ENCODE measurements at regions not wholly inside any gene's neighbourhood (a gene's known extent, or its start where the extent isn't known, plus 50 kb on each side); places are given as distances from the start of the nearest gene placed in this dataset.
"Not testable (repeated sequence)": the region's sequence is repeated elsewhere in the genome, so short reads cannot be mapped to it uniquely, and the experiment has no call there.

DNA sequence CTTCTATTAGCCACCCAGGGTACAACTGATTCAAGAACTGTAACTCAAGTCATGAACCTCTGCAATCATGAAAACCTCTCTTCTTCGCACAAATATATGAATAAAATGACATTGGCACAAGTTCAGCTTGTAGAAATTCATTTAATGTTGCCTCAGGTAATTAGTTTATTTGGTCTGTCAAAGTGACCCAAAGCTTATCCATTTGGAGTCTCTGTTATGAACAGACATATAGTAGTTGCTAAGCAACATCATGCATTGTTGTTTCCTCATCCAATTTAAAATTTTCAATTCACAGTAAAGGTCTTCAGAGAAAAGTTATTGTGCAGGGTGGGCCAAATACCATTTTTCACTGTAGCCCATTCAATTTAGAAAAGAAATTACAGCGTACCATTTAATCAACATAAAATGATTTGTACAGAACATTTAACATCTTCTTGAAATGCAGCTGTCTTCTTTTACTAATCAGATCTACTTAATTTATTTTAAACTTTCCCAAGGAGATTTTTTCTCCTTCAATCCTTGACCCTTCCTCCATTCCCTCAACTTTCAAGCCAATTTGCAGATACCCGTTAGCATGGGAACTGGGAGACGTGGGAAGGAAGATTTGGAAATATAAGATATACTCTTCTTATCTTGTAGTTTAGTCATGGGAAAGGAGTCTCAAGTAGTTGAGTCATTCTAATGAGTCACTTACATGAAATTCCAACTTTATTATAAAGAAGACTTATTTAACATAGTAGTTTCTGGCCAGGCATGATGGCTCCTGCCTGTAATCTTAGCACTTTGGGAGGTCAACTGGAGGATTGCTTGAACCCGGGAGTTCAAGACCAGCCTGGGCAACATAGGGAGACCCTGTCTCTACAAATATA lies 231.3 kb downstream of the ATPSCKMT start:
- peaks cover 10% of the 10 kb centered on the region; the same call in 1 of the 2 replicates for H3K9me3 ChIP-seq (ENCODE audit: control insufficient read depth, insufficient read depth, low read depth, low read length)
- H3K27me3 ChIP-seq (ENCODE audit: control insufficient read depth, insufficient read depth, low read length), result no peaks in the 10 kb centered on the region
- no peak overlapping the region for H3K4me3 ChIP-seq (ENCODE audit: low read depth, low read length)
- H3K4me1 ChIP-seq (ENCODE audit: control insufficient read depth, insufficient read depth, low read length), result peaks cover 6% of the 10 kb centered on the region
- H3K36me3 ChIP-seq (ENCODE audit: control insufficient read depth, insufficient read depth, low read length), result no peaks in the 10 kb centered on the region
- H3K27ac ChIP-seq (ENCODE audit: low read depth, low read length), result no peak overlapping the region
- no peak overlapping the region for H3K9ac ChIP-seq (ENCODE audit: low read length)

- peaks cover 6% of the 10 kb centered on the region for H3K4me1 ChIP-seq (ENCODE audit: control insufficient read depth, insufficient read depth, low read length)
- peaks cover 8% of the 10 kb centered on the region; the same call in 1 of the 2 replicates for H3K9me3 ChIP-seq (ENCODE audit: control insufficient read depth, insufficient read depth, low read depth, low read length)
- no peak overlapping the region for H3K27ac ChIP-seq (ENCODE audit: low read depth, low read length)
- H3K27me3 ChIP-seq (ENCODE audit: control insufficient read depth, insufficient read depth, low read length), result no peaks in the 10 kb centered on the region
- H3K4me3 ChIP-seq (ENCODE audit: low read depth, low read length), result no peak overlapping the region
- no peaks in the 10 kb centered on the region for H3K36me3 ChIP-seq (ENCODE audit: control insufficient read depth, insufficient read depth, low read length)
- H3K9ac ChIP-seq (ENCODE audit: low read length), result no peak overlapping the region
Observed at GRCh38 chr5:10017786-10018185, 231.9 kb downstream of the ATPSCKMT start.

GRCh38 chr5:10016559-10016958 lies 233.1 kb downstream of the ATPSCKMT start:
- H3K4me3 ChIP-seq (ENCODE audit: low read depth, low read length); H3K9me3 ChIP-seq (ENCODE audit: control insufficient read depth, insufficient read depth, low read depth, low read length); H3K9ac ChIP-seq (ENCODE audit: low read length); H3K27ac ChIP-seq (ENCODE audit: low read depth, low read length); H3K27me3 ChIP-seq (ENCODE audit: control insufficient read depth, insufficient read depth, low read length); H3K4me1 ChIP-seq (ENCODE audit: control insufficient read depth, insufficient read depth, low read length); H3K36me3 ChIP-seq (ENCODE audit: control insufficient read depth, insufficient read depth, low read length): not testable (repeated sequence)

GRCh38 chr5:10015681-10016080 lies 234.0 kb downstream of the ATPSCKMT start:
- H3K27me3 ChIP-seq (ENCODE audit: control insufficient read depth, insufficient read depth, low read length); H3K4me1 ChIP-seq (ENCODE audit: control insufficient read depth, insufficient read depth, low read length); H3K9me3 ChIP-seq (ENCODE audit: control insufficient read depth, insufficient read depth, low read depth, low read length); H3K36me3 ChIP-seq (ENCODE audit: control insufficient read depth, insufficient read depth, low read length); H3K27ac ChIP-seq (ENCODE audit: low read depth, low read length); H3K9ac ChIP-seq (ENCODE audit: low read length); H3K4me3 ChIP-seq (ENCODE audit: low read depth, low read length): not testable (repeated sequence)

DNA sequence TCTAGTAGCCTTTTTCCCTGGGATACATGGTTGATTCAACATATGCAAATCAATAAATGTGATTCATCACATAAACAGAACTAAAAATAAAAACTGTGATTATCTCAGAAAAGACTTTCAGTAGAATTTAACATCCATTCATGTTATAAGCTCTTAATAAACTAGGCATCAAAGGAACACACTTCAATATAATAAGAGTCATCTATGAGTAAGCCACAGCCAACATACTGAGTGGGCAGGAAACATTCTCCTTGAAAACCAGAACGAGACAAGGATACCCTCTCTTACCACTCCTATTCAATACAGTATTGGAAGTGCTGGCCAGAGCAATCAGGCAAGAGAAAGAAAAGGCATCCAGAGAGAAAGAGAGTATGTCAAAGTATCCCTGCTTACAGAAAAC lies 239.9 kb downstream of the ATPSCKMT start:
- no peaks in the 10 kb centered on the region for H3K4me1 ChIP-seq (ENCODE audit: control insufficient read depth, insufficient read depth, low read length)

DNA sequence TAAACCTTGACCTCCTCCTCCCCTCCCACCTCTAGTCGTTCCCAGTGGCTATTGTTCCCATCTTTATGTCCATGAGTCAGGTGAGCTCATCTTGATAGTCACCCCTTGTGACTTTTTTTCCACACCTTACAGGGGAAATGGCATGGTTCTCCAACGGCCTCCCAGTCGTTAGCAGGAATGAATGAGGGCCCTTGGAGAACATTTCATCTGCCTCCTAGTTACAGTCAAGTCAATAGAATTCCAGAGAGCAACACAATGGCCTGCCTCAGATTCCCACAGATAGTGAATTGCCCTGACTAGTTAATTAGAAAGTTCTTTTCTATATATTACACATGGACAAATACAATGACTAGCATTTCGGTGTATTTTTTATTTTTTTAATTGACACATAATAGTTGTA lies 262.6 kb downstream of the ATPSCKMT start:
- no peak overlapping the region for H3K9ac ChIP-seq (ENCODE audit: low read length)
- no peak overlapping the region for H3K4me3 ChIP-seq (ENCODE audit: low read depth, low read length)
- no peak overlapping the region for H3K27ac ChIP-seq (ENCODE audit: low read depth, low read length)
- peaks cover 6% of the 10 kb centered on the region; the same call in 1 of the 2 replicates for H3K4me1 ChIP-seq (ENCODE audit: control insufficient read depth, insufficient read depth, low read length)
- H3K27me3 ChIP-seq (ENCODE audit: control insufficient read depth, insufficient read depth, low read length), result no peaks in the 10 kb centered on the region
- H3K9me3 ChIP-seq (ENCODE audit: control insufficient read depth, insufficient read depth, low read depth, low read length), result peaks cover 26% of the 10 kb centered on the region
- H3K36me3 ChIP-seq (ENCODE audit: control insufficient read depth, insufficient read depth, low read length), result no peaks in the 10 kb centered on the region

More for the DNA sequence above, 239.9 kb downstream of the ATPSCKMT start:
- no peak overlapping the region for H3K27ac ChIP-seq (ENCODE audit: low read depth, low read length)
- H3K9me3 ChIP-seq (ENCODE audit: control insufficient read depth, insufficient read depth, low read depth, low read length), result no peaks in the 10 kb centered on the region
- no peaks in the 10 kb centered on the region for H3K27me3 ChIP-seq (ENCODE audit: control insufficient read depth, insufficient read depth, low read length)
- H3K36me3 ChIP-seq (ENCODE audit: control insufficient read depth, insufficient read depth, low read length), result no peaks in the 10 kb centered on the region
- H3K9ac ChIP-seq (ENCODE audit: low read length), result no peak overlapping the region
- no peak overlapping the region for H3K4me3 ChIP-seq (ENCODE audit: low read depth, low read length)

DNA sequence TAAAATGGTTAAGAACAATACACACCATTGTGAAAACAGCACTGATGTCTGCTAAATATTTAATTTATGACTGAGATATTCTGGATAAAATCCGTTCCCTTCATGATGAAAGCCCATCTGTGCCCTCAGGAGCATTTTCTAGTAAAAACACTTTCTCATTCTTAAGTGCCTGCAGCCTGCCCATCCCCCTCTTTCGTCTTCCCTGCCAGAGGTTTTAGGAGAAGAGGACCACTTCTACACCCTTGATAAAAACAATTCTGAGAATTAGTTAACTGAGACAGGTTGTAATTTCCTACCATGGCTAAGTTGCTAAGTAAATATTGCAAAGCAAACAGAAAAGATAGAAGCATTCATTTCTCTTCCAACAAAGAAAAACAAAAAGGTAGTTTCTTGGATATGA lies 272.6 kb downstream of the ATPSCKMT start:
- no peaks in the 10 kb centered on the region for H3K36me3 ChIP-seq (ENCODE audit: control insufficient read depth, insufficient read depth, low read length)
- no peaks in the 10 kb centered on the region for H3K9me3 ChIP-seq (ENCODE audit: control insufficient read depth, insufficient read depth, low read depth, low read length)
- H3K9ac ChIP-seq (ENCODE audit: low read length), result no peak overlapping the region
- no peak overlapping the region for H3K27ac ChIP-seq (ENCODE audit: low read depth, low read length)
- H3K4me1 ChIP-seq (ENCODE audit: control insufficient read depth, insufficient read depth, low read length), result peaks cover 9% of the 10 kb centered on the region; the same call in 1 of the 2 replicates
- no peaks in the 10 kb centered on the region for H3K27me3 ChIP-seq (ENCODE audit: control insufficient read depth, insufficient read depth, low read length)
- no peak overlapping the region for H3K4me3 ChIP-seq (ENCODE audit: low read depth, low read length)

DNA sequence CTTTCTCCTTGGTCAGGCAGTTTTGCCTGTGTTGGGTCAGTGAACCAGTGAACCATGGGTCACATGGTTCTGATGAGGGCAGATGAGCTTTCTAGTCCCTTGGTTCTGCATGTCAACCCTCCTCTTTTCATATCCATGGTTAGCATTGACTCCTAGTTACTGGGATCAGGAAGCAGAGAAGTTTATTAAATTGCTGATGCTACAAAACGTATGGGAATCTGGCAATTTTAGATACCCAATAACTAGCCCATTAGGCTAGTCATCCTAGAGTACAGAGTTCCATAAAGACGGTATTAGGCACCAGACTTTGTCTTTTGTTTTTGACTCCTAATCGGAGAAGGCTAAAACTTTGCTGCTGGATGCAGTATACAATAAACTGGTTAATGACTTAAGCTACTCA lies 273.1 kb downstream of the ATPSCKMT start:
- Histone ChIP-seq H3K27ac (ENCODE audit: low read depth, low read length) (no peak overlapping the region), H3K4me3 (ENCODE audit: low read depth, low read length) (no peak overlapping the region), H3K4me1 (ENCODE audit: control insufficient read depth, insufficient read depth, low read length) (peaks cover 9% of the 10 kb centered on the region; the same call in 1 of the 2 replicates), H3K36me3 (ENCODE audit: control insufficient read depth, insufficient read depth, low read length) (no peaks in the 10 kb centered on the region), H3K9ac (ENCODE audit: low read length) (no peak overlapping the region), H3K9me3 (ENCODE audit: control insufficient read depth, insufficient read depth, low read depth, low read length) (no peaks in the 10 kb centered on the region), H3K27me3 (ENCODE audit: control insufficient read depth, insufficient read depth, low read length) (no peaks in the 10 kb centered on the region)

DNA sequence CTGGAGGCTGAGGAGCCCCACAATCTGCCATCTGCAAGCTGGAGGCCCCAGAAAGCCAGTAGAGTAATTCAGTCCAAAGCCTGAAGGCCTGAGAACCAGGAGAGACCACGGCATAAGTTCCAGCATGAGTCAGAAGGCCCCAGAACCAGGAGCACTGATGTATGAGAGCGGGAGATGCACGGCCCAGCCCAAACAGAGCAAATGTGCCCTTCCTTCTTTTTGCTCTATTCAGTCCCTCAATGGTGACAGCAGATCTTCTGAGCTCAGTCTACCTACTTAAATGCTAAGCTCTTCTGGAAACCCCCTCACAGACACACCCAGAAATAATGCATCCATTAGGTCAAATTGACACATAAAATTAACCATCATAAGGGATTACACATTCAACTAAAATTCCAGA lies 277.6 kb downstream of the ATPSCKMT start:
- Histone ChIP-seq H3K9ac (ENCODE audit: low read length) (no peak overlapping the region), H3K27ac (ENCODE audit: low read depth, low read length) (no peak overlapping the region), H3K4me1 (ENCODE audit: control insufficient read depth, insufficient read depth, low read length) (peaks cover 7% of the 10 kb centered on the region; the same call in 1 of the 2 replicates), H3K27me3 (ENCODE audit: control insufficient read depth, insufficient read depth, low read length) (no peaks in the 10 kb centered on the region), H3K36me3 (ENCODE audit: control insufficient read depth, insufficient read depth, low read length) (no peaks in the 10 kb centered on the region), H3K9me3 (ENCODE audit: control insufficient read depth, insufficient read depth, low read depth, low read length) (0 out of 2 replicates have a peak, but pooled peaks cover 3% of the 10 kb centered on the region), H3K4me3 (ENCODE audit: low read depth, low read length) (no peak overlapping the region)

DNA sequence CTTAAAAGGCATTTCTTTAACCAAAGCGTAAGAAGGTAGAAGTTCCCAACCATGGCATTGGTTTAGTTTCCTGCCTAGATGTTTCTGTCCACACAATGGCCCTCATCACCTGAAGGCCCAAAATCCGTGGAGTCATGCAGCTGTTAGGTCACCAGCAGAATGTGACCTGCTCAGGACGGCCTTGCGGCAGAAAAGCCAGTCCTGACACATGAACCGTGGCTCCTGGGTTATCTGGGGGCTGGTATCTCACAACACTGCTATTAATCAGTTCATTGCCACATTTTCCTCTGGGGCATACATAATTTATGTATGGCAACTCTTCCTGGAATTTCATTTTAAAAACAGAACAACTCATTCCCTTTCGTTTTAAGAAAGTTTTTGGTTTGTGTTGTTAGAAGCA lies 278.4 kb downstream of the ATPSCKMT start:
- H3K27ac ChIP-seq (ENCODE audit: low read depth, low read length), result no peak overlapping the region
- no peak overlapping the region for H3K9ac ChIP-seq (ENCODE audit: low read length)
- no peak overlapping the region for H3K4me3 ChIP-seq (ENCODE audit: low read depth, low read length)
- no peaks in the 10 kb centered on the region for H3K36me3 ChIP-seq (ENCODE audit: control insufficient read depth, insufficient read depth, low read length)
- no peaks in the 10 kb centered on the region for H3K27me3 ChIP-seq (ENCODE audit: control insufficient read depth, insufficient read depth, low read length)
- H3K9me3 ChIP-seq (ENCODE audit: control insufficient read depth, insufficient read depth, low read depth, low read length), result 0 out of 2 replicates have a peak, but pooled peaks cover 3% of the 10 kb centered on the region
- H3K4me1 ChIP-seq (ENCODE audit: control insufficient read depth, insufficient read depth, low read length), result no peaks in the 10 kb centered on the region

- Histone ChIP-seq H3K36me3 (ENCODE audit: control insufficient read depth, insufficient read depth, low read length) (no peaks in the 10 kb centered on the region), H3K4me3 (ENCODE audit: low read depth, low read length) (no peak overlapping the region), H3K4me1 (ENCODE audit: control insufficient read depth, insufficient read depth, low read length) (no peaks in the 10 kb centered on the region), H3K9ac (ENCODE audit: low read length) (no peak overlapping the region), H3K9me3 (ENCODE audit: control insufficient read depth, insufficient read depth, low read depth, low read length) (no peaks in the 10 kb centered on the region), H3K27ac (ENCODE audit: low read depth, low read length) (no peak overlapping the region), H3K27me3 (ENCODE audit: control insufficient read depth, insufficient read depth, low read length) (no peaks in the 10 kb centered on the region)
Observed at GRCh38 chr5:9958914-9959313, 290.8 kb downstream of the ATPSCKMT start.

Data from HUES6 (cell line).